ENCODE measurements at regions not wholly inside any gene's neighbourhood (a gene's known extent, or its start where the extent isn't known, plus 50 kb on each side); places are given as distances from the start of the nearest gene placed in this dataset.
"Not testable (repeated sequence)": the region's sequence is repeated elsewhere in the genome, so short reads cannot be mapped to it uniquely, and the experiment has no call there.

GRCh38 chr10:123221418-123221817 lies 67.2 kb downstream of the BUB3 start:
- no peak for DNase-seq (ENCODE audit: low read depth in 1 of 2, low spot score in 1 of 2)

- no peak for DNase-seq (ENCODE audit: low read depth in 1 of 2, low spot score in 1 of 2)
Measured at GRCh38 chr10:123222832-123223231, 68.6 kb downstream of the BUB3 start.

GRCh38 chr10:123227706-123228105 lies 73.5 kb downstream of the BUB3 start:
- DNase-seq (ENCODE audit: low read depth in 1 of 2, low spot score in 1 of 2) = no peak

GRCh38 chr10:123229927-123230630 lies 75.9 kb downstream of the BUB3 start:
- no peak for DNase-seq (ENCODE audit: low read depth in 1 of 2, low spot score in 1 of 2)

- not testable (repeated sequence) for DNase-seq (ENCODE audit: low read depth in 1 of 2, low spot score in 1 of 2)
Measured at GRCh38 chr10:123232879-123233278, 78.7 kb downstream of the BUB3 start.

GRCh38 chr10:123235014-123235413 lies 80.8 kb downstream of the BUB3 start:
- not testable (repeated sequence) for DNase-seq (ENCODE audit: low read depth in 1 of 2, low spot score in 1 of 2)

GRCh38 chr10:123236126-123236525 lies 81.9 kb downstream of the BUB3 start:
- no peak for DNase-seq (ENCODE audit: low read depth in 1 of 2, low spot score in 1 of 2)

GRCh38 chr10:123240250-123240649 lies 86.0 kb downstream of the BUB3 start:
- no peak for DNase-seq (ENCODE audit: low read depth in 1 of 2, low spot score in 1 of 2)

GRCh38 chr10:123240776-123241175 lies 86.6 kb downstream of the BUB3 start:
- DNase-seq (ENCODE audit: low read depth in 1 of 2, low spot score in 1 of 2) = no peak

GRCh38 chr10:123241391-123242141 lies 87.4 kb downstream of the BUB3 start:
- DNase-seq (ENCODE audit: low read depth in 1 of 2, low spot score in 1 of 2) = peak; percentile 5 to 23

GRCh38 chr10:123244747-123245146 lies 90.5 kb downstream of the BUB3 start:
- no peak for DNase-seq (ENCODE audit: low read depth in 1 of 2, low spot score in 1 of 2)

GRCh38 chr10:123245264-123245663 lies 91.1 kb downstream of the BUB3 start:
- no peak for DNase-seq (ENCODE audit: low read depth in 1 of 2, low spot score in 1 of 2)

- no peak for DNase-seq (ENCODE audit: low read depth in 1 of 2, low spot score in 1 of 2)
Measured at GRCh38 chr10:123249894-123250293, 95.7 kb downstream of the BUB3 start.

GRCh38 chr10:123250640-123251039 lies 96.4 kb downstream of the BUB3 start:
- DNase-seq (ENCODE audit: low read depth in 1 of 2, low spot score in 1 of 2) = no peak

- no peak for DNase-seq (ENCODE audit: low read depth in 1 of 2, low spot score in 1 of 2)
Measured at GRCh38 chr10:123252779-123253178, 98.6 kb downstream of the BUB3 start.

GRCh38 chr10:123254343-123254742 lies 100.1 kb downstream of the BUB3 start:
- not testable (repeated sequence) for DNase-seq (ENCODE audit: low read depth in 1 of 2, low spot score in 1 of 2)

GRCh38 chr10:123257904-123258456 lies 103.8 kb downstream of the BUB3 start:
- DNase-seq (ENCODE audit: low read depth in 1 of 2, low spot score in 1 of 2) = no peak

- no peak for DNase-seq (ENCODE audit: low read depth in 1 of 2, low spot score in 1 of 2)
Measured at GRCh38 chr10:123259081-123259480, 104.9 kb downstream of the BUB3 start.

- no peak for DNase-seq (ENCODE audit: low read depth in 1 of 2, low spot score in 1 of 2)
Measured at GRCh38 chr10:123259791-123260190, 105.6 kb downstream of the BUB3 start.

GRCh38 chr10:123262456-123262855 lies 108.3 kb downstream of the BUB3 start:
- no peak for DNase-seq (ENCODE audit: low read depth in 1 of 2, low spot score in 1 of 2)

- no peak for DNase-seq (ENCODE audit: low read depth in 1 of 2, low spot score in 1 of 2)
Measured at GRCh38 chr10:123266971-123267370, 112.8 kb downstream of the BUB3 start.

- no peak for DNase-seq (ENCODE audit: low read depth in 1 of 2, low spot score in 1 of 2)
Measured at GRCh38 chr10:123269017-123269552, 114.9 kb downstream of the BUB3 start.

Data from stimulated activated CD4-positive, alpha-beta T cell treated with anti-CD3 and anti-CD28 coated beads, Interleukin-15, amount 100 ng/mL, for 1 hour (primary cell).